ENCODE measurements at regions not wholly inside any gene's neighbourhood (a gene's known extent, or its start where the extent isn't known, plus 50 kb on each side); places are given as distances from the start of the nearest gene placed in this dataset.
"Not testable (repeated sequence)": the region's sequence is repeated elsewhere in the genome, so short reads cannot be mapped to it uniquely, and the experiment has no call there.

GRCh38 chr5:34331928-34332454 lies 289.0 kb upstream of the C1QTNF3 start:
- DNase-seq = not testable (repeated sequence)

GRCh38 chr5:34339408-34340001 lies 296.5 kb upstream of the C1QTNF3 start:
- DNase-seq = not testable (repeated sequence)

GRCh38 chr5:34354440-34354839 lies 301.7 kb upstream of the RAI14 start:
- not testable (repeated sequence) for DNase-seq

- not testable (repeated sequence) for DNase-seq
Measured at GRCh38 chr5:34371417-34371816, 284.7 kb upstream of the RAI14 start.

GRCh38 chr5:34371817-34372216 lies 284.3 kb upstream of the RAI14 start:
- not testable (repeated sequence) for DNase-seq

- not testable (repeated sequence) for DNase-seq
Measured at GRCh38 chr5:34372739-34373138, 283.4 kb upstream of the RAI14 start.

GRCh38 chr5:34377651-34378050 lies 278.5 kb upstream of the RAI14 start:
- DNase-seq = not testable (repeated sequence)

- not testable (repeated sequence) for DNase-seq
Measured at GRCh38 chr5:34378498-34378897, 277.6 kb upstream of the RAI14 start.

GRCh38 chr5:34388754-34389153 lies 267.4 kb upstream of the RAI14 start:
- DNase-seq = not testable (repeated sequence)

GRCh38 chr5:34409373-34409772 lies 246.8 kb upstream of the RAI14 start:
- DNase-seq = no peak

- no peak for DNase-seq
Measured at GRCh38 chr5:34410411-34411139, 245.6 kb upstream of the RAI14 start.

GRCh38 chr5:34411470-34412346 lies 244.4 kb upstream of the RAI14 start:
- peak in 1 of 2 experiments; percentile 52 for DNase-seq

GRCh38 chr5:34412736-34413135 lies 243.4 kb upstream of the RAI14 start:
- DNase-seq = no peak

GRCh38 chr5:34415559-34416198 lies 240.4 kb upstream of the RAI14 start:
- no peak for DNase-seq

GRCh38 chr5:34416501-34417008 lies 239.6 kb upstream of the RAI14 start:
- no peak for DNase-seq

GRCh38 chr5:34420191-34420590 lies 235.9 kb upstream of the RAI14 start:
- not testable (repeated sequence) for DNase-seq

- no peak for DNase-seq
Measured at GRCh38 chr5:34436761-34437501, 219.2 kb upstream of the RAI14 start.

GRCh38 chr5:34439601-34440000 lies 216.5 kb upstream of the RAI14 start:
- DNase-seq = no peak

- DNase-seq = not testable (repeated sequence)
Measured at GRCh38 chr5:34441767-34442166, 214.4 kb upstream of the RAI14 start.

GRCh38 chr5:34447424-34447823 lies 208.7 kb upstream of the RAI14 start:
- DNase-seq = no peak

GRCh38 chr5:34449639-34450038 lies 206.5 kb upstream of the RAI14 start:
- no peak for DNase-seq

GRCh38 chr5:34450338-34450737 lies 205.8 kb upstream of the RAI14 start:
- no peak for DNase-seq

Measured in NCI-H446 (cell line).